Gastroesophageal sphincter (tissue), 4 donors: ENCODE measurements at regions not wholly inside any gene's neighbourhood (a gene's known extent, or its start where the extent isn't known, plus 50 kb on each side); places are given as distances from the start of the nearest gene placed in this dataset.

Source experiments
- ATAC-seq: fragments of 150-250 bp; one replicate; pipeline ENCODE4 v1.9.1; 2016; ENCODE audit warnings: mild to moderate bottlenecking, moderate library complexity
- H3K27ac ChIP-seq, 4 donors: fragments of 200-600 bp; sonication (generic) in 3 of 4; 1 replicate in 3 of 4; 2 replicates in 1 of 4; pipeline ENCODE4 v1.5.1; 2016 to 2019
- H3K27me3 ChIP-seq: fragments of 200-600 bp; sonication (generic); one replicate; pipeline ENCODE4 v1.5.1; 2019
- H3K36me3 ChIP-seq, 2 donors: fragments of 200-600 bp; sonication (generic); one replicate each; pipeline ENCODE4 v1.5.1; 2019; ENCODE audit warnings: control low read depth in 1 of 2
- H3K4me1 ChIP-seq, 3 donors: fragments of 200-600 bp; sonication (generic); 1 replicate in 2 of 3; 2 replicates in 1 of 3; pipeline ENCODE4 v1.5.1; 2016 to 2019; ENCODE audit warnings: control low read depth in 2 of 3
- H3K4me3 ChIP-seq, 2 donors: fragments of 200-600 bp; sonication (generic); one replicate each; pipeline ENCODE4 v1.5.1; 2019; ENCODE audit warnings: mild to moderate bottlenecking in 1 of 2, moderate library complexity in 1 of 2
- H3K9me3 ChIP-seq, 3 donors: fragments of 200-600 bp; sonication (generic); one replicate each; pipeline ENCODE4 v1.5.1; 2017 to 2019; ENCODE audit warnings: control low read depth in 2 of 3
- EP300 ChIP-seq: sonication (generic); formaldehyde crosslinking; IDR thresholded peaks from one replicate; pipeline ENCODE4 v1.6.1; 2017; ENCODE audit warnings: antibody characterized with exemption, mild to moderate bottlenecking
- POLR2A ChIP-seq, 2 donors: fragments of 450-650 bp; IDR thresholded peaks; one replicate each; pipeline ENCODE4 v1.6.1; 2017; ENCODE audit warnings: antibody characterized with exemption in 2 of 2, mild to moderate bottlenecking in 2 of 2, moderate library complexity in 1 of 2
- POLR2AphosphoS5 ChIP-seq: sonication (generic); formaldehyde crosslinking; IDR thresholded peaks from one replicate; pipeline ENCODE4 v1.6.1; 2017; ENCODE audit warnings: antibody characterized with exemption
- WGBS, 2 donors: methylation state at CpG; one replicate each; pipeline ENCODE4 v1.1.5; 2018; ENCODE audit warnings: low coverage in 1 of 2; 5-methylcytosine and 5-hydroxymethylcytosine counted together
- TF ChIP-seq, protein P1 (sequence below), 4 experiments: fragments of 200-600 bp in 2 of 4; fragments of 450-650 bp in 2 of 4; sonication (generic) in 1 of 4; IDR thresholded peaks; one replicate each; pipeline ENCODE4 v1.5.1; 2017 to 2019; ENCODE audit warnings: antibody characterized with exemption in 4 of 4, mild to moderate bottlenecking in 2 of 4, moderate library complexity in 2 of 4

DNA sequence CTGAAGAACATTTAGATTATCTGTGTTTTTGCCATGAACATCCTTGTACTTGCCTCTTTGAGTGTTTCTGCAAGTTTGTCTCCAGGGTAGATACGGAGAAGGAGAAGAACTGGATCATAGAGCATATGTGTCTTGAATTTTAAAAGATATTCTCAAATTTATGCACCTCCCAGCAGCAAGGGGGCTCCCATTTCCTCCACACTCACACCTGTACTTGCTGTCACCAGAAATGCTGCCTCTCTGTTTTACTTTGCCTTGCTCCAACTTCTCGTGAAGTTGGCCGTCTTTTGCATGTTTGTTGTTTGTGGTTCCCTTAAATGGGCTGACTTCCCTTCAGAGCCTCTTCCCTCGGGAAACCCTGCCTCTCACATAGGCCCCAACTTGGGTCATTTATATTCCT, 171.0 kb downstream of the TFAP2C start:
- no peak overlapping the region for H3K4me3 ChIP-seq
- H3K9me3 ChIP-seq = peaks cover 0 to 7% (median 0%) of the 10 kb centered on the region in 3 donors
- WGBS, 2 donors = 46 to 53% methylated on average over 4 of the region's 4 CpGs
- no peaks in the 10 kb centered on the region for H3K4me1 ChIP-seq
- no peak for TF ChIP-seq POLR2AphosphoS5
- TF ChIP-seq POLR2A (IDR thresholded peaks at IDR 0.05) = no peak
- TF ChIP-seq EP300 = no peak
- TF ChIP-seq, protein P1, sequence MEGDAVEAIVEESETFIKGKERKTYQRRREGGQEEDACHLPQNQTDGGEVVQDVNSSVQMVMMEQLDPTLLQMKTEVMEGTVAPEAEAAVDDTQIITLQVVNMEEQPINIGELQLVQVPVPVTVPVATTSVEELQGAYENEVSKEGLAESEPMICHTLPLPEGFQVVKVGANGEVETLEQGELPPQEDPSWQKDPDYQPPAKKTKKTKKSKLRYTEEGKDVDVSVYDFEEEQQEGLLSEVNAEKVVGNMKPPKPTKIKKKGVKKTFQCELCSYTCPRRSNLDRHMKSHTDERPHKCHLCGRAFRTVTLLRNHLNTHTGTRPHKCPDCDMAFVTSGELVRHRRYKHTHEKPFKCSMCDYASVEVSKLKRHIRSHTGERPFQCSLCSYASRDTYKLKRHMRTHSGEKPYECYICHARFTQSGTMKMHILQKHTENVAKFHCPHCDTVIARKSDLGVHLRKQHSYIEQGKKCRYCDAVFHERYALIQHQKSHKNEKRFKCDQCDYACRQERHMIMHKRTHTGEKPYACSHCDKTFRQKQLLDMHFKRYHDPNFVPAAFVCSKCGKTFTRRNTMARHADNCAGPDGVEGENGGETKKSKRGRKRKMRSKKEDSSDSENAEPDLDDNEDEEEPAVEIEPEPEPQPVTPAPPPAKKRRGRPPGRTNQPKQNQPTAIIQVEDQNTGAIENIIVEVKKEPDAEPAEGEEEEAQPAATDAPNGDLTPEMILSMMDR (IDR thresholded peaks at IDR 0.05) = no peak
- ATAC-seq = no peak
- H3K27ac ChIP-seq = no peak overlapping the region
- H3K36me3 ChIP-seq = no peaks in the 10 kb centered on the region
- H3K27me3 ChIP-seq = peaks cover 22% of the 10 kb centered on the region

DNA sequence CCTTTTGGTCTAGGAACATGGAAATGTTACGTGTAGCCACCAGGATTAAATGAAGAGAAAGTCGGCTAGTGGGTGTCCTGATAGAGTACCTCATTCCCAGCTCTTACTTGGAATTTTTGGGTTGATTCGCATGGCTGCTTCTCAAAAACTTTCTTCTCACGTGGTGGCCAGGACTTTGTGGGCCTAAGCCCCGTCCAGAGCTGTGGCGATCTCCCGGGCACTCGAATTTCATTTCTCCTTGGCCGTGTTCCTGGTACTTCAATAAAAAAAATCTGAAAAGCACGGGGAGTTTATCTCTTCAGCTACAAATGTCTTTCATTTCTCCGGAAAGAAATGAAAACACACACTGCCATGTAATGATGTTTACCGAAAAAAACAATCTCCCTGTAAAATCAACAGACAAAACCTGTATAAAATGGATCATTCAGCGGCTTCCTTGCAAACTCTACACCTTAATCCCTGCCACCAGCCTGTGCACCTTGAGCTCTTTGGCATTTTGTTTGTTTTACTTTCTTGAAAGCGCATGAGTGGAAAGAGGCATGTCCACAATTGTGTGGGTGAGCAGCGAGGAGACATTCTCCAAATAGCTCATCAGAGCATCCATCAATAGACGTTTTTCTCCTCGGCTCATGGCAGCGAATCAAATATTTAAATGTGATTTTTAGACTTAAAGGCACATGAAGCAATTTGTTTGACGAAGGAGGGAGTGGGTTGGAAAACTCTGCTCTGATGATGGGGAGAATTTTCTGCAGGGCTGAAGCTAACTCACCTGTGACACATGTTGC, 173.1 kb downstream of the TFAP2C start:
- Histone ChIP-seq H3K36me3 (no peaks in the 10 kb centered on the region), H3K27me3 (peaks cover 36% of the 10 kb centered on the region), H3K27ac (no peak overlapping the region), H3K4me3 (no peak overlapping the region), H3K9me3 (peaks cover 0 to 7% (median 0%) of the 10 kb centered on the region in 3 donors), H3K4me1 (no peaks in the 10 kb centered on the region)
- no peak for TF ChIP-seq POLR2AphosphoS5
- TF ChIP-seq EP300 = no peak
- TF ChIP-seq, protein P1 (IDR thresholded peaks at IDR 0.05) = no peak
- TF ChIP-seq POLR2A (IDR thresholded peaks at IDR 0.05) = no peak
- 27 to 34% methylated on average over 16 to 17 of the region's 19 CpGs for WGBS, 2 donors
- no peak for ATAC-seq

DNA sequence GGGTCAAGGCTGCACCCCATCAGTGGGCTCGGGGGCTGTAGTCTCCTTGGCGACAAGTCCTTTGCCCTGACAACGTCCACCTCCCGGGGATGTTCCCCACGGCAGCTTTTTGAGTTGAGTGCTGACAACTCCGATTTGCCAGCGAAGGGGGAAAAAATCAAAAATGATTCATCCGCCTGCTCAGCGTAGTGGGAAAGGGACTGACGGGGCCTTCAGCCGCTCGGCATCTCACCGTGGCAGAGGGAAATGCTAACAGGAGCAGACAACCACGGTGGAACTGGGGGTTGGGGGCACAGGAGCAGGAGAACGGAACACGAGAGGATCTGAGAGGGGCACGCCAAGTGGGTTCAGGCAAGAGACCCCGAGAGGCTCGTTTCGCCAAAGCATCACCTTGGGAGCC, 173.7 kb downstream of the TFAP2C start:
- no peak for ATAC-seq

DNA sequence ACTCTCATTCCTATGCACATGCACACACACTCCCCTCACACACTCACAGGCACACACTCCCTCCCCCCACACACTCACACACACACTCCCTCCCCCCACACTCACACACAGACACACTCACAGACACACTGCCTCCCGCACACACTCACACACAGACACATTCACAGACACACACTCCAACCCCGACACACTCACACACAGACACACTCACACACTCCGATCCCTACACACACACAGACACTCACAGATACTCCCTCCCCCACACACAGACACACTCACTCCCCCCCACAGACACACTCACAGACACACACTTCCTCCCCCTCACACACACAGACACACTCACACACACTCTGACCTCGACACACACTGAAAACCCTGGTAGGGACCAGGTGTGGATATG, 176.2 kb downstream of the TFAP2C start:
- Histone ChIP-seq H3K36me3 (no peaks in the 10 kb centered on the region), H3K27me3 (peaks cover 62% of the 10 kb centered on the region), H3K4me1 (no peaks in the 10 kb centered on the region), H3K27ac (no peak overlapping the region), H3K9me3 (no peaks in the 10 kb centered on the region), H3K4me3 (no peak overlapping the region)
- no peak for ATAC-seq
- TF ChIP-seq POLR2A (IDR thresholded peaks at IDR 0.05) = no peak
- no peak for TF ChIP-seq EP300
- WGBS, 2 donors = 72 to 75% methylated on average over 3 to 4 of the region's 4 CpGs

More for the DNA sequence above, 173.7 kb downstream of the TFAP2C start:
- WGBS, 2 donors = 69 to 82% methylated on average over 2 to 16 of the region's 20 CpGs
- Histone ChIP-seq H3K27me3 (peaks cover 42% of the 10 kb centered on the region), H3K4me3 (no peak overlapping the region), H3K36me3 (no peaks in the 10 kb centered on the region), H3K4me1 (no peaks in the 10 kb centered on the region), H3K27ac (no peak overlapping the region), H3K9me3 (peaks cover 0 to 7% (median 0%) of the 10 kb centered on the region in 3 donors)
- TF ChIP-seq EP300 = no peak
- no peak for TF ChIP-seq POLR2AphosphoS5
- no peak for TF ChIP-seq POLR2A (IDR thresholded peaks at IDR 0.05)
- TF ChIP-seq, protein P1 (IDR thresholded peaks at IDR 0.05) = no peak

DNA sequence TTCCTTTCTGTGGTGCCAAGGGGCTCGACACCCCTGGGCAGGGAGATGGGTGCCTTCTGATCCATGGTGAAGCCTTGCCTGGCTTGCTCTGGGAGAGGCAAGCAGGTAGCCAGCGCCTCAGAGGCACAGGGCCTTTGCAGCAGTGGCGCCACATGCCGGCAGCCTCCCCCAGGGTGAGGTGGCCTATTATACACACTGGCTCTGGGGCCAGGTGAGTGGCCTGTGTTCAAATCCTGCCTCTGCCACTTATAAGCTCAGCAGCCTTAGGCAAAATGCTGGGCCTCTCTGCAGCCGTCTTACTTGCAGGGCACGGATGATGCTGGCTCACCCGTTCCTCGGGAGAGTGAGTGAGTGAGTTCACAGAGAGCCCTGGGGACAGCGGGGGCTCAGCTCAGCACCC, 176.9 kb downstream of the TFAP2C start:
- no peak for TF ChIP-seq EP300
- TF ChIP-seq, protein P1 (IDR thresholded peaks at IDR 0.05) = no peak
- TF ChIP-seq POLR2A (IDR thresholded peaks at IDR 0.05) = no peak
- no peaks in the 10 kb centered on the region for H3K36me3 ChIP-seq
- H3K9me3 ChIP-seq = peaks cover 0 to 5% (median 0%) of the 10 kb centered on the region in 3 donors
- WGBS, 2 donors = no CpG with 5 or more reads among the region's 9 CpGs
- no peaks in the 10 kb centered on the region for H3K4me1 ChIP-seq
- no peak overlapping the region for H3K27ac ChIP-seq
- no peak overlapping the region for H3K4me3 ChIP-seq
- ATAC-seq = no peak
- H3K27me3 ChIP-seq = peaks cover 64% of the 10 kb centered on the region
